B cell (primary cell): ENCODE measurements at regions not wholly inside any gene's neighbourhood (a gene's known extent, or its start where the extent isn't known, plus 50 kb on each side); places are given as distances from the start of the nearest gene placed in this dataset.

ENCODE experiments used
- ATAC-seq: fragments of 200-7000 bp; cut with Tn5 transposase; one replicate; pipeline ENCODE4 v1.10.0; 2021; ENCODE audit warnings: low read depth, mild to moderate bottlenecking, moderate number of reproducible peaks, moderate library complexity
- CTCF ChIA-PET: fragments of 350-600 bp; sonication (Branson Sonifier 250); formaldehyde crosslinking; loops from one replicate; lab custom pipeline; 2021; ENCODE audit warnings: antibody characterized with exemption, inconsistent platforms; lab: Charles Lee
- POLR2A ChIA-PET: fragments of 350-600 bp; sonication (Branson Sonifier 250); formaldehyde crosslinking; loops from one replicate; lab custom pipeline; 2021; ENCODE audit warnings: antibody characterized with exemption; lab: Charles Lee
- DNase-seq: peaks from one replicate; pipeline ENCODE4 v3.0.0; 2013
- H2AFZ ChIP-seq: 2 replicates; pipeline ENCODE4 v1.6.1; 2012; ENCODE audit warnings: mild to moderate bottlenecking, low read depth, low read length; ENCODE audit not compliant: insufficient read depth, poor library complexity, severe bottlenecking
- H3K27ac ChIP-seq, 2 donors: 1 replicate in 1 of 2; 2 replicates in 1 of 2; pipeline ENCODE4 v1.5.1; 2012 to 2013; ENCODE audit warnings: low read length in 2 of 2, mild to moderate bottlenecking in 2 of 2, moderate library complexity in 1 of 2
- H3K27me3 ChIP-seq, 4 experiments: fragments of 200-600 bp in 1 of 4; sonication (generic) in 1 of 4; replicated peaks in 1 of 4; 1 replicate in 2 of 4; 2 replicates in 2 of 4; pipeline versions ENCODE4 v1.6.1 to v1.7.0; 2013 to 2016; ENCODE audit warnings: low read length in 3 of 4, mild to moderate bottlenecking in 2 of 4, mixed read lengths in 1 of 4, moderate library complexity in 1 of 4; ENCODE audit not compliant: insufficient read depth in 4 of 4, control insufficient read depth in 3 of 4; ENCODE audit errors: control extremely low read depth in 1 of 4
- H3K36me3 ChIP-seq, 2 experiments: replicated peaks in 1 of 2; 1 replicate in 1 of 2; 2 replicates in 1 of 2; pipeline versions ENCODE4 v1.6.1 to v1.7.1; 2013; ENCODE audit warnings: low read length in 1 of 2; ENCODE audit not compliant: insufficient read depth in 2 of 2, control insufficient read depth in 1 of 2; ENCODE audit errors: control extremely low read depth in 1 of 2, extremely low read depth in 1 of 2
- H3K4me1 ChIP-seq, 2 donors: fragments of 200-600 bp in 1 of 2; sonication (generic) in 1 of 2; 1 replicate in 1 of 2; 2 replicates in 1 of 2; pipeline versions ENCODE4 v1.5.1 to v1.6.1; 2013 to 2017; ENCODE audit warnings: low read length in 2 of 2; ENCODE audit not compliant: control insufficient read depth in 2 of 2, insufficient read depth in 2 of 2
- H3K4me2 ChIP-seq: replicated peaks from 2 replicates; pipeline ENCODE3; 2012; ENCODE audit warnings: mild to moderate bottlenecking, low read depth, low read length; ENCODE audit not compliant: poor library complexity, severe bottlenecking
- H3K4me3 ChIP-seq, 5 experiments: fragments of 200-600 bp in 1 of 5; sonication (generic) in 1 of 5; 1 replicate in 3 of 5; 2 replicates in 2 of 5; pipeline versions ENCODE4 v1.5.1 to v1.7.0; 2011 to 2016; ENCODE audit warnings: low read length in 4 of 5, mild to moderate bottlenecking in 4 of 5, low read depth in 2 of 5, control low read depth in 1 of 5, moderate library complexity in 1 of 5; ENCODE audit not compliant: insufficient read depth in 1 of 5; ENCODE audit errors: control extremely low read depth in 1 of 5, extremely low read depth in 1 of 5
- H3K79me2 ChIP-seq: fragments of 200-600 bp; sonication (generic); one replicate; pipeline ENCODE4 v1.6.0; 2016; ENCODE audit warnings: low read length; ENCODE audit not compliant: control insufficient read depth, insufficient read depth
- H3K9ac ChIP-seq: fragments of 200-600 bp; sonication (generic); 2 replicates; pipeline ENCODE4 v1.6.1; 2017; ENCODE audit warnings: mild to moderate bottlenecking, low read length, moderate library complexity
- H3K9me3 ChIP-seq, 3 donors: one replicate each; pipeline versions ENCODE4 v1.6.1 to v1.7.1; 2013; ENCODE audit warnings: low read length in 2 of 3; ENCODE audit not compliant: control insufficient read depth in 2 of 3, insufficient read depth in 1 of 3; ENCODE audit errors: control extremely low read depth in 1 of 3
- H4K20me1 ChIP-seq: 2 replicates; pipeline ENCODE4 v1.6.0; 2012; ENCODE audit warnings: mild to moderate bottlenecking, low read length; ENCODE audit not compliant: insufficient read depth, control insufficient read depth, poor library complexity, severe bottlenecking
- H3K27ac Mint-ChIP-seq: one replicate; pipeline ENCODE4 v1.8.0; 2021; ENCODE audit warnings: mixed read lengths
- H3K27me3 Mint-ChIP-seq: one replicate; pipeline ENCODE4 v1.8.0; 2021; ENCODE audit warnings: mixed read lengths
- H3K4me1 Mint-ChIP-seq: one replicate; pipeline ENCODE4 v1.8.0; 2021; ENCODE audit warnings: mixed read lengths
- H3K4me3 Mint-ChIP-seq: one replicate; pipeline ENCODE4 v1.8.0; 2021; ENCODE audit warnings: mixed read lengths
- H3K9me3 Mint-ChIP-seq: one replicate; pipeline ENCODE4 v1.8.0; 2022; ENCODE audit warnings: mixed read lengths; ENCODE audit not compliant: insufficient read depth
- EZH2 ChIP-seq: IDR thresholded peaks from 2 replicates; pipeline ENCODE4 v1.6.1; 2012; ENCODE audit warnings: borderline replicate concordance, low read depth, mild to moderate bottlenecking, moderate library complexity, low read length; ENCODE audit not compliant: insufficient read depth, poor library complexity, severe bottlenecking
- WGBS: methylation state at CpG from one replicate; pipeline ENCODE4 v1.1.5; 2013; ENCODE audit warnings: missing lambda C conversion rate; ENCODE audit not compliant: insufficient coverage; 5-methylcytosine and 5-hydroxymethylcytosine counted together
- intact Hi-C: fragments of 100-400 bp; cut with micrococcal nuclease; formaldehyde crosslinking; loops from one replicate; pipeline ENCODE4 v1.10.0; 2022
- TF ChIP-seq, protein P1 (sequence below): fragments of 200-600 bp; IDR thresholded peaks from one replicate; pipeline ENCODE4 v1.8.0; 2022; ENCODE audit warnings: antibody characterized with exemption, mild to moderate bottlenecking

DNA sequence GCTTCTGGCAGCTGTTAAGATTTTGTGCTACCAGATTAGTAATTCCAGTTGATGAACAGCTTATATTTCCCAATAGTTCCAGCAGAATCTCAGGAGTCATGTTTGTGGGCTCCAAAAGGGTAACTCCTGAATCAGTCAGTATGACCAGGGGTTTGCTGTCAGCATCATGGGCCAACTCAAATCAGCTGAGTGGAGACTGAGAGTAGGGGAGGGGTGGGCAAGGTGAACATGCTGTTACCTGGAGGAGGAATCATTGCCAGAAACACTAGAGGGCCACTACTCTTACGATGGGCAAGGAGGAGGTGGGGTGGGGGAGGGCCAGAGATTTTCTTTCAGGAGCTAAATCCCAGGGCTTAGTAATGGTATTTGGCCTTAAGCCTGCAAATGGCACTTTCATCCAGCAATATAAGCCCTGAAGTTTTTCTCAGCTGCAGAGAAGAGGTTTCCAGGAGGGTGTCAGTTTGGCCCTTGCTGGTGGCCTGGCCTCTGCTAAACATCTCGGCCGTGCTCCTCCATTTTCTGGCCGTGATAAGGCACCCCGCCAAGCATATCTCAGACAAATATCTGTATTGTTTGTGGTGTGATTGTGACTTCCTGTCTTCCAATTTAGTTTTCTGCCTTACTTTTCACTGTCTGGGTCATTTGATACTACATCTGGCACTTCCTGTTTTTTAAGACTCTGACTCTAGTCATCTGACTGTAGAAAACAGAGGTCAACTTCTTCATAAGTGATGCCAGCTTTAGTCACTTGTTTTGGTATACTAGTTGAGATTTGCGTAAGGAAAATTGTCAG, 120.5 kb upstream of the CXCR4 start:
- peaks cover 5% of the 10 kb centered on the region for H3K79me2 ChIP-seq
- peak overlapping the region; percentile 39 for H2AFZ ChIP-seq
- H3K27ac ChIP-seq, result peak overlapping the region; percentile 98
- WGBS, result no CpG with 5 or more reads among the region's 6 CpGs
- H3K36me3 ChIP-seq, result no peaks in the 10 kb centered on the region
- Mint-ChIP-seq H3K27me3 (no peaks in the 10 kb centered on the region), H3K4me3 (peak overlapping the region; percentile 23), H3K9me3 (no peaks in the 10 kb centered on the region), H3K27ac (peak overlapping the region; percentile 87), H3K4me1 (peaks cover 85% of the 10 kb centered on the region)
- CTCF ChIA-PET, result interaction anchor here (0.7 to 8.7 kb wide), 21 partner anchors 8 to 324 kb away, joined by 3 to 169 read pairs (median 13); partner anchors contain the start of gene CXCR4
- H3K9me3 ChIP-seq, result peaks cover 0 to 4% (median 0%) of the 10 kb centered on the region in 3 donors
- H3K9ac ChIP-seq, result peak overlapping the region; percentile 43
- H3K4me2 ChIP-seq, result peak overlapping the region; percentile 65
- TF ChIP-seq, protein P1, sequence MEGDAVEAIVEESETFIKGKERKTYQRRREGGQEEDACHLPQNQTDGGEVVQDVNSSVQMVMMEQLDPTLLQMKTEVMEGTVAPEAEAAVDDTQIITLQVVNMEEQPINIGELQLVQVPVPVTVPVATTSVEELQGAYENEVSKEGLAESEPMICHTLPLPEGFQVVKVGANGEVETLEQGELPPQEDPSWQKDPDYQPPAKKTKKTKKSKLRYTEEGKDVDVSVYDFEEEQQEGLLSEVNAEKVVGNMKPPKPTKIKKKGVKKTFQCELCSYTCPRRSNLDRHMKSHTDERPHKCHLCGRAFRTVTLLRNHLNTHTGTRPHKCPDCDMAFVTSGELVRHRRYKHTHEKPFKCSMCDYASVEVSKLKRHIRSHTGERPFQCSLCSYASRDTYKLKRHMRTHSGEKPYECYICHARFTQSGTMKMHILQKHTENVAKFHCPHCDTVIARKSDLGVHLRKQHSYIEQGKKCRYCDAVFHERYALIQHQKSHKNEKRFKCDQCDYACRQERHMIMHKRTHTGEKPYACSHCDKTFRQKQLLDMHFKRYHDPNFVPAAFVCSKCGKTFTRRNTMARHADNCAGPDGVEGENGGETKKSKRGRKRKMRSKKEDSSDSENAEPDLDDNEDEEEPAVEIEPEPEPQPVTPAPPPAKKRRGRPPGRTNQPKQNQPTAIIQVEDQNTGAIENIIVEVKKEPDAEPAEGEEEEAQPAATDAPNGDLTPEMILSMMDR, result no peak
- TF ChIP-seq EZH2, result no peak
- peaks cover 66 to 74% of the 10 kb centered on the region in 2 donors for H3K4me1 ChIP-seq
- DNase-seq (peak; percentile 93), ATAC-seq (peak; percentile 70)
- POLR2A ChIA-PET, result interaction anchor here (0.6 to 13.4 kb wide), 24 partner anchors 9 to 322 kb away, joined by 3 to 224 read pairs (median 12); partner anchors contain the start of gene CXCR4
- no peaks in the 10 kb centered on the region for H4K20me1 ChIP-seq
- intact Hi-C loops, result loop anchor here (1.0 kb wide), 10 partner anchors 12 to 253 kb away; partner anchors contain the start of genes CXCR4 and DARS1
- H3K27me3 ChIP-seq, result no peaks in the 10 kb centered on the region
- H3K4me3 ChIP-seq, result peak overlapping the region in 1 of 5 experiments; percentile 17

DNA sequence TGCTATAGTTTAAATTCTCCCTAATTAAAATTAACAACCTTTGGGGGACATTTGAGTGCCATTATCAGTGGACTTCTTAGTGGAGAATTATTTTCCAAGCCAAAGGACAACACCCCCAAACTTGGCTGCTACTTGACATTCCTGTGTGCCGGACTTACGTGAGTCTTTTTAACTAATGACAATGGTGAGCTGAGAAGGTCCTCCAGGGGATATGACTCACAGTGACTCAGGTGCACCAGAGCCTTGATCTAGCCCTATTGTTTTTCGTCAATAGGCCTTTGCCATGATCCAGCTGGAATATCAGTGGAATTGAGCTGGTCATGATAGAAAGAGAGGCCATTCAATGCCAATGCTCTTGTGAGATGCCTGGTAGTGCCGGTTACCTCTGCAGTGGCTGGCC, 118.1 kb upstream of the CXCR4 start:
- Histone ChIP-seq H3K4me2 (no peak overlapping the region), H3K9me3 (no peaks in the 10 kb centered on the region), H3K4me1 (peaks cover 69 to 73% of the 10 kb centered on the region in 2 donors), H3K9ac (no peak overlapping the region), H3K27me3 (no peaks in the 10 kb centered on the region), H3K79me2 (peaks cover 5% of the 10 kb centered on the region), H2AFZ (no peak overlapping the region), H3K4me3 (no peak overlapping the region), H3K36me3 (no peaks in the 10 kb centered on the region), H3K27ac (peak overlapping the region in 1 of 2 donors; percentile 98), H4K20me1 (no peaks in the 10 kb centered on the region)
- no peak for TF ChIP-seq EZH2
- TF ChIP-seq, protein P1, result no peak
- Mint-ChIP-seq H3K9me3 (no peaks in the 10 kb centered on the region), H3K4me1 (peaks cover 88% of the 10 kb centered on the region), H3K27ac (peak overlapping the region; percentile 88), H3K27me3 (no peaks in the 10 kb centered on the region), H3K4me3 (no peak overlapping the region)
- ATAC-seq (no peak), DNase-seq (no peak)
- 100% methylated on average over 2 of the region's 4 CpGs for WGBS
- ChIA-PET POLR2A (interaction anchor here (1.8 to 13.4 kb wide), 5 partner anchors 9 to 238 kb away, joined by 6 to 224 read pairs (median 135); partner anchors contain the start of gene CXCR4), CTCF (interaction anchor here (2.1 to 8.7 kb wide), 5 partner anchors 12 to 145 kb away, joined by 5 to 169 read pairs (median 97); no protein-coding TSS in a partner anchor)
- intact Hi-C loops, result no loop called here
